H1 (cell line): ENCODE measurements at regions not wholly inside any gene's neighbourhood (a gene's known extent, or its start where the extent isn't known, plus 50 kb on each side); places are given as distances from the start of the nearest gene placed in this dataset.

Source experiments
- CTCF ChIA-PET: fragments of 300-600 bp; sonication (Branson Sonifier 250); formaldehyde crosslinking; loops from one replicate; lab custom pipeline; 2021; ENCODE audit not compliant: partially characterized antibody; lab: Charles Lee
- POLR2A ChIA-PET: fragments of 300-600 bp; sonication (Branson Sonifier 250); formaldehyde crosslinking; loops from one replicate; lab custom pipeline; 2021; ENCODE audit warnings: inconsistent platforms; ENCODE audit not compliant: partially characterized antibody; lab: Charles Lee
- DNase-seq, 2 experiments: peaks; one replicate each; pipeline versions ENCODE4 v3.0.0 to v3.0.0-alpha.2; 2010 to 2022; ENCODE audit warnings: low spot score in 2 of 2, low read depth in 1 of 2, mixed read lengths in 1 of 2
- FAIRE-seq: peaks from 2 replicates; lab custom pipeline; 2011; peaks lifted over from hg19 to GRCh38; lab: Jason Lieb, UNC
- H2AFZ ChIP-seq: 2 replicates; pipeline ENCODE4 v1.8.1; 2012; ENCODE audit warnings: low read length, inconsistent platforms
- H2AK5ac ChIP-seq: 2 replicates; pipeline ENCODE4 v1.6.1; 2013; ENCODE audit warnings: low read depth, low read length
- H2BK120ac ChIP-seq: replicated peaks from 2 replicates; pipeline ENCODE3; 2013; ENCODE audit warnings: low read depth, low read length, inconsistent platforms
- H2BK12ac ChIP-seq: 2 replicates; pipeline ENCODE4 v1.6.1; 2013; ENCODE audit warnings: low read depth, low read length
- H2BK15ac ChIP-seq: 2 replicates; pipeline ENCODE4 v1.6.1; 2013; ENCODE audit warnings: low read length
- H2BK20ac ChIP-seq: 2 replicates; pipeline ENCODE4 v1.6.1; 2013; ENCODE audit warnings: low read length
- H2BK5ac ChIP-seq: 2 replicates; pipeline ENCODE4 v1.6.1; 2013; ENCODE audit warnings: low read depth, low read length
- H3K14ac ChIP-seq: 2 replicates; pipeline ENCODE4 v1.6.1; 2013; ENCODE audit warnings: inconsistent platforms; ENCODE audit not compliant: insufficient read length
- H3K18ac ChIP-seq: 2 replicates; pipeline ENCODE4 v1.6.1; 2013; ENCODE audit warnings: low read length; ENCODE audit errors: extremely low read depth
- H3K23ac ChIP-seq: 2 replicates; pipeline ENCODE4 v1.6.1; 2013; ENCODE audit warnings: inconsistent platforms; ENCODE audit not compliant: insufficient read length
- H3K23me2 ChIP-seq: 2 replicates; pipeline ENCODE4 v1.6.1; 2013; ENCODE audit warnings: low read depth, low read length
- H3K27ac ChIP-seq: 2 replicates; pipeline ENCODE4 v1.6.1; 2011; ENCODE audit warnings: low read depth, low read length, inconsistent platforms
- H3K27me3 ChIP-seq, 4 experiments: replicated peaks in 1 of 4; 1 replicate in 1 of 4; 2 replicates in 3 of 4; pipeline versions ENCODE4 v1.6.1 to v1.8.1; 2011 to 2013; ENCODE audit warnings: low read length in 3 of 4, mild to moderate bottlenecking in 3 of 4, inconsistent platforms in 2 of 4, mixed read lengths in 2 of 4, moderate library complexity in 1 of 4; ENCODE audit not compliant: control insufficient read depth in 3 of 4, insufficient read depth in 3 of 4; ENCODE audit errors: extremely low read depth in 1 of 4
- H3K36me3 ChIP-seq, 4 experiments: 2 replicates each; pipeline versions ENCODE4 v1.6.1 to v1.8.1; 2011 to 2013; ENCODE audit warnings: mild to moderate bottlenecking in 4 of 4, low read length in 3 of 4, moderate library complexity in 2 of 4, control low read depth in 1 of 4, inconsistent platforms in 1 of 4; ENCODE audit not compliant: insufficient read depth in 4 of 4, control insufficient read depth in 2 of 4
- H3K4ac ChIP-seq: replicated peaks from 2 replicates; pipeline ENCODE3; 2013; ENCODE audit warnings: low read length, low read depth, mixed read lengths, inconsistent platforms; ENCODE audit not compliant: insufficient read length
- H3K4me1 ChIP-seq, 4 experiments: replicated peaks in 1 of 4; 1 replicate in 1 of 4; 2 replicates in 3 of 4; pipeline versions ENCODE4 v1.6.1 to v1.8.1; 2011 to 2013; ENCODE audit warnings: low read length in 3 of 4, inconsistent platforms in 2 of 4, mixed read lengths in 1 of 4; ENCODE audit not compliant: insufficient read depth in 4 of 4, control insufficient read depth in 3 of 4
- H3K4me2 ChIP-seq, 2 experiments: 2 replicates each; pipeline versions ENCODE4 v1.6.1 to v1.8.1; 2011 to 2013; ENCODE audit warnings: low read depth in 2 of 2, low read length in 2 of 2, control low read depth in 1 of 2, inconsistent platforms in 1 of 2, mild to moderate bottlenecking in 1 of 2; ENCODE audit not compliant: insufficient read depth in 1 of 2
- H3K4me3 ChIP-seq, 4 experiments: fragments of 200-600, 300-600 bp in 1 of 4; sonication (generic), shearing (Covaris generic), sonication (Bioruptor Twin) in 1 of 4; 2 replicates each; pipeline versions ENCODE4 v1.5.1 to v1.8.1; 2011 to 2016; ENCODE audit warnings: low read length in 4 of 4, low read depth in 3 of 4, control low read depth in 2 of 4, inconsistent platforms in 2 of 4, mild to moderate bottlenecking in 2 of 4, mixed read lengths in 1 of 4, moderate library complexity in 1 of 4; ENCODE audit not compliant: insufficient read depth in 2 of 4; ENCODE audit errors: extremely low read depth in 1 of 4
- H3K56ac ChIP-seq: replicated peaks from 2 replicates; pipeline ENCODE3; 2013; ENCODE audit warnings: low read depth, mild to moderate bottlenecking, mixed read lengths, low read length, inconsistent platforms; ENCODE audit not compliant: insufficient read length
- H3K79me1 ChIP-seq: 2 replicates; pipeline ENCODE4 v1.6.1; 2013; ENCODE audit warnings: low read depth, low read length, control low read depth
- H3K79me2 ChIP-seq, 2 experiments: 2 replicates each; pipeline versions ENCODE4 v1.6.1 to v1.8.1; 2012 to 2013; ENCODE audit warnings: low read length in 2 of 2, mild to moderate bottlenecking in 2 of 2, inconsistent platforms in 1 of 2; ENCODE audit not compliant: insufficient read depth in 2 of 2, control insufficient read depth in 1 of 2
- H3K9ac ChIP-seq, 4 experiments: replicated peaks in 1 of 4; 1 replicate in 1 of 4; 2 replicates in 3 of 4; pipeline versions ENCODE4 v1.6.1 to v1.8.1; 2011 to 2013; ENCODE audit warnings: low read depth in 3 of 4, low read length in 3 of 4, control low read depth in 2 of 4, mild to moderate bottlenecking in 2 of 4, moderate library complexity in 2 of 4, inconsistent platforms in 1 of 4; ENCODE audit errors: extremely low read depth in 1 of 4
- H3K9me3 ChIP-seq, 2 experiments: 2 replicates each; pipeline versions ENCODE4 v1.6.1 to v1.8.1; 2012 to 2013; ENCODE audit warnings: mild to moderate bottlenecking in 2 of 2, moderate library complexity in 2 of 2, control low read depth in 1 of 2, inconsistent platforms in 1 of 2, low read depth in 1 of 2, low read length in 1 of 2, mixed read lengths in 1 of 2; ENCODE audit not compliant: insufficient read depth in 2 of 2
- H4K20me1 ChIP-seq, 2 experiments: replicated peaks in 1 of 2; 2 replicates each; pipeline versions ENCODE3 to v1.8.1; 2011 to 2013; ENCODE audit warnings: inconsistent platforms in 2 of 2, low read length in 2 of 2, mild to moderate bottlenecking in 1 of 2; ENCODE audit not compliant: insufficient read depth in 2 of 2, control insufficient read depth in 1 of 2
- H4K5ac ChIP-seq: 2 replicates; pipeline ENCODE4 v1.6.1; 2013; ENCODE audit warnings: low read length, low read depth, mixed read lengths, inconsistent platforms; ENCODE audit not compliant: insufficient read length
- H4K8ac ChIP-seq: 2 replicates; pipeline ENCODE4 v1.8.0; 2013; ENCODE audit warnings: mild to moderate bottlenecking, moderate library complexity, low read length, inconsistent platforms; ENCODE audit not compliant: insufficient read depth; ENCODE audit errors: extremely low read depth
- H4K91ac ChIP-seq: replicated peaks from 2 replicates; pipeline ENCODE3; 2013; ENCODE audit warnings: low read length, mixed read lengths, inconsistent platforms; ENCODE audit not compliant: insufficient read length
- EZH2 ChIP-seq: fragments of 200-600 bp; sonication (generic); IDR thresholded peaks from 2 replicates; pipeline ENCODE4 v1.7.1; 2012; ENCODE audit warnings: low read depth, mild to moderate bottlenecking, moderate library complexity, low read length, inconsistent platforms; ENCODE audit not compliant: severe bottlenecking
- GABPA ChIP-seq: IDR thresholded peaks from 2 replicates; pipeline ENCODE4 v1.6.1; 2011; ENCODE audit warnings: mild to moderate bottlenecking, low read length, moderate library complexity, borderline replicate concordance; ENCODE audit not compliant: insufficient read depth
- PHF8 ChIP-seq: fragments of 200-600 bp; sonication (generic); conservative IDR thresholded peaks from 2 replicates; pipeline ENCODE4 v1.7.1; 2012; ENCODE audit warnings: low read depth, mild to moderate bottlenecking, inconsistent platforms, low read length, moderate library complexity
- POLR2A ChIP-seq, 2 experiments: IDR thresholded peaks; 1 replicate in 1 of 2; 2 replicates in 1 of 2; pipeline ENCODE4 v1.6.1; 2011; ENCODE audit warnings: low read depth in 2 of 2, low read length in 2 of 2, mild to moderate bottlenecking in 2 of 2; ENCODE audit errors: control extremely low read depth in 1 of 2
- POU5F1 ChIP-seq: IDR thresholded peaks from 2 replicates; pipeline ENCODE4 v1.6.1; 2011; ENCODE audit warnings: low read depth, mild to moderate bottlenecking, low read length, moderate library complexity
- WGBS, 2 experiments: shearing (Covaris generic) in 1 of 2; methylation state at CpG; one replicate each; pipeline versions ENCODE4 v1.1.6 to v1.1.7; 2013 to 2015; ENCODE audit warnings: low lambda C conversion rate in 2 of 2, mixed read lengths in 2 of 2, inconsistent platforms in 1 of 2, low coverage in 1 of 2, missing lambda C conversion rate in 1 of 2; ENCODE audit not compliant: insufficient replicate concordance in 2 of 2, insufficient coverage in 1 of 2, insufficient read length in 1 of 2; ENCODE audit errors: extremely low coverage in 1 of 2, missing lambda C conversion rate in 1 of 2; 5-methylcytosine and 5-hydroxymethylcytosine counted together
- TF ChIP-seq, protein P1 (sequence below): IDR thresholded peaks from 2 replicates; pipeline ENCODE4 v1.6.1; 2011; ENCODE audit warnings: low read length, improper control_type of control experiment

- Histone ChIP-seq H2BK20ac (no peak overlapping the region; the same call in 1 of the 2 replicates), H2AK5ac (no peak overlapping the region), H3K9me3 (no peaks in the 10 kb centered on the region), H3K79me1 (no peaks in the 10 kb centered on the region), H3K18ac (no peak overlapping the region), H3K14ac (no peak overlapping the region), H3K36me3 (no peaks in the 10 kb centered on the region), H3K4ac (no peak overlapping the region), H4K8ac (no peak overlapping the region), H4K91ac (no peak overlapping the region), H2BK5ac (no peak overlapping the region), H3K23me2 (no peaks in the 10 kb centered on the region), H3K9ac (no peak overlapping the region), H3K79me2 (no peaks in the 10 kb centered on the region), H3K23ac (no peak overlapping the region), H3K4me3 (no peak overlapping the region), H2BK12ac (no peak overlapping the region), H3K4me1 (peaks cover 0 to 5% (median 0%) of the 10 kb centered on the region in 4 experiments; a peak in 2 of 7 replicates), H3K27ac (no peak overlapping the region), H2AFZ (peak overlapping the region; percentile 61; the same call in 1 of the 2 replicates), H4K5ac (no peak overlapping the region), H2BK15ac (no peak overlapping the region), H3K56ac (no peak overlapping the region), H2BK120ac (no peak overlapping the region), H4K20me1 (no peaks in the 10 kb centered on the region), H3K4me2 (no peak overlapping the region), H3K27me3 (no peaks in the 10 kb centered on the region)
- TF ChIP-seq GABPA (no peak), POLR2A (IDR thresholded peaks at IDR 0.05; ENCODE audit: control extremely low read depth in 1 of 2, low read depth in 2 of 2, low read length in 2 of 2) (no peak), EZH2 (no peak), POU5F1 (no peak), PHF8 (no peak)
- TF ChIP-seq, protein P1, sequence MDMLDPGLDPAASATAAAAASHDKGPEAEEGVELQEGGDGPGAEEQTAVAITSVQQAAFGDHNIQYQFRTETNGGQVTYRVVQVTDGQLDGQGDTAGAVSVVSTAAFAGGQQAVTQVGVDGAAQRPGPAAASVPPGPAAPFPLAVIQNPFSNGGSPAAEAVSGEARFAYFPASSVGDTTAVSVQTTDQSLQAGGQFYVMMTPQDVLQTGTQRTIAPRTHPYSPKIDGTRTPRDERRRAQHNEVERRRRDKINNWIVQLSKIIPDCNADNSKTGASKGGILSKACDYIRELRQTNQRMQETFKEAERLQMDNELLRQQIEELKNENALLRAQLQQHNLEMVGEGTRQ: no peak
- WGBS, 2 experiments: 89% methylated on average over 20 of the region's 21 CpGs; no CpG with 5 or more reads in 1 of the 2 experiments
- DNase-seq: no peak
- POLR2A ChIA-PET: no interaction called here
- no peak for FAIRE-seq
- CTCF ChIA-PET: interaction anchor here (0.5 to 1.9 kb wide), 4 partner anchors 94 to 700 kb away, joined by 3 to 4 read pairs (median 3); no protein-coding TSS in a partner anchor
Observed at GRCh38 chr18:10247021-10247741, 207.3 kb upstream of the APCDD1 start.
